ENCODE measurements at regions not wholly inside any gene's neighbourhood (a gene's known extent, or its start where the extent isn't known, plus 50 kb on each side); places are given as distances from the start of the nearest gene placed in this dataset.

DNA sequence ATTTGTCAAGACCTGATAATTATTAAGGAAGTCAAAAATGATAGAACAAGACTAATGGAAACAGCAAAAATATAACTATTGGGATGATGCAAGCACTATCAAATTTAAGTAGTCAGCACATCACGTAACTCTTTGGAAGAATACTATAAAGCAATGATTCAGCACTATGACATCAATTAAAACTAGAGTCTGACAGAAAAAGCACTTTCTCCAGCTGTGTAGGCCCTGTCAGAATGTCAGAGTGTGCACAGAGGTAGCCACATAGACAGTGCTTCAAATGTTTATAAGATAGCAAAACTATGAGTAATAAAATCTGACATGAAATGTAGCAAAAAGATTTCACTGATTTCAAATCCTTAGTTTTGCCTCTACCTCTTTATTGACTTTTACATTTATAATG lies 1226.6 kb upstream of the ADGRL3 start:
- CTCF ChIA-PET = no interaction called here
- H3K79me2 ChIP-seq (ENCODE audit: control insufficient read depth, insufficient read depth, low read length) = no peaks in the 10 kb centered on the region
- H4K20me1 ChIP-seq (replicated peaks; ENCODE audit: control insufficient read depth, extremely low read depth, insufficient read depth, low read length) = no peaks in the 10 kb centered on the region
- FAIRE-seq = no peak
- no peaks in the 10 kb centered on the region for H3K36me3 ChIP-seq (ENCODE audit: control insufficient read depth in 2 of 2, extremely low read depth in 1 of 2, insufficient read depth in 2 of 2, low read length in 2 of 2)
- H3K4me3 ChIP-seq (replicated peaks in 1 of 3; ENCODE audit: insufficient read depth in 1 of 3, low read depth in 1 of 3, low read length in 3 of 3) = no peak overlapping the region
- no peaks in the 10 kb centered on the region for H3K9me1 ChIP-seq (replicated peaks; ENCODE audit: control insufficient read depth, extremely low read depth, insufficient read depth, low read length)
- no peak for DNase-seq (ENCODE audit: low read depth, low spot score)
- H3K27ac ChIP-seq (ENCODE audit: insufficient read depth, low read depth, low read length) = no peak overlapping the region
- no peak overlapping the region for H2AFZ ChIP-seq (ENCODE audit: low read depth, low read length)
- intact Hi-C loops (cut with micrococcal nuclease) = no loop called here
- H3K4me1 ChIP-seq (ENCODE audit: control insufficient read depth, extremely low read depth, insufficient read depth, low read length) = no peaks in the 10 kb centered on the region
- dilution Hi-C loops (cut with MboI; ENCODE audit: extremely low pct_ligation_motif_present, low sequenced_read_pairs) = no loop called here
- no TSS peak for BruUV-seq (replicated peaks)
- no peak for TF ChIP-seq GATA2 (IDR thresholded peaks at IDR 0.05; ENCODE audit: insufficient read depth, insufficient read length, low read depth, low read length)
- TF ChIP-seq, protein P1, sequence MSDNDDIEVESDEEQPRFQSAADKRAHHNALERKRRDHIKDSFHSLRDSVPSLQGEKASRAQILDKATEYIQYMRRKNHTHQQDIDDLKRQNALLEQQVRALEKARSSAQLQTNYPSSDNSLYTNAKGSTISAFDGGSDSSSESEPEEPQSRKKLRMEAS (IDR thresholded peaks at IDR 0.05; ENCODE audit: insufficient read depth, insufficient read length) = no peak
- TF ChIP-seq FOS (IDR thresholded peaks at IDR 0.05; ENCODE audit: borderline replicate concordance, insufficient read depth, low read length) = no peak
- TF ChIP-seq MYC (IDR thresholded peaks at IDR 0.05; ENCODE audit: low read depth, low read length) = no peak
- TF ChIP-seq EZH2 (IDR thresholded peaks at IDR 0.05; ENCODE audit: borderline replicate concordance, low read depth, low read length, severe bottlenecking) = no peak
- no peak for TF ChIP-seq POLR2A (IDR thresholded peaks at IDR 0.05; ENCODE audit: low read depth, low read length)
- no peak for TF ChIP-seq JUN (IDR thresholded peaks at IDR 0.05; ENCODE audit: borderline replicate concordance, insufficient read depth, insufficient read length, low read depth)
- TF ChIP-seq, protein P2, sequence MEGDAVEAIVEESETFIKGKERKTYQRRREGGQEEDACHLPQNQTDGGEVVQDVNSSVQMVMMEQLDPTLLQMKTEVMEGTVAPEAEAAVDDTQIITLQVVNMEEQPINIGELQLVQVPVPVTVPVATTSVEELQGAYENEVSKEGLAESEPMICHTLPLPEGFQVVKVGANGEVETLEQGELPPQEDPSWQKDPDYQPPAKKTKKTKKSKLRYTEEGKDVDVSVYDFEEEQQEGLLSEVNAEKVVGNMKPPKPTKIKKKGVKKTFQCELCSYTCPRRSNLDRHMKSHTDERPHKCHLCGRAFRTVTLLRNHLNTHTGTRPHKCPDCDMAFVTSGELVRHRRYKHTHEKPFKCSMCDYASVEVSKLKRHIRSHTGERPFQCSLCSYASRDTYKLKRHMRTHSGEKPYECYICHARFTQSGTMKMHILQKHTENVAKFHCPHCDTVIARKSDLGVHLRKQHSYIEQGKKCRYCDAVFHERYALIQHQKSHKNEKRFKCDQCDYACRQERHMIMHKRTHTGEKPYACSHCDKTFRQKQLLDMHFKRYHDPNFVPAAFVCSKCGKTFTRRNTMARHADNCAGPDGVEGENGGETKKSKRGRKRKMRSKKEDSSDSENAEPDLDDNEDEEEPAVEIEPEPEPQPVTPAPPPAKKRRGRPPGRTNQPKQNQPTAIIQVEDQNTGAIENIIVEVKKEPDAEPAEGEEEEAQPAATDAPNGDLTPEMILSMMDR (IDR thresholded peaks at IDR 0.05; ENCODE audit: extremely low read depth in 1 of 2, insufficient read depth in 1 of 2, low read depth in 1 of 2, low read length in 2 of 2) = no peak
- TF ChIP-seq POLR2AphosphoS5 (IDR thresholded peaks at IDR 0.05; ENCODE audit: insufficient read depth, low read depth, low read length) = no peak
- no peak overlapping the region for H3K9ac ChIP-seq (replicated peaks; ENCODE audit: extremely low read depth, insufficient read depth, low read length)
- POLR2A ChIA-PET = no interaction called here
- no peak overlapping the region for H3K4me2 ChIP-seq (ENCODE audit: insufficient read depth, low read length)
- H3K27me3 ChIP-seq (ENCODE audit: control insufficient read depth in 2 of 2, insufficient read depth in 2 of 2, low read length in 2 of 2) = no peaks in the 10 kb centered on the region
- H3K9me3 ChIP-seq (replicated peaks; ENCODE audit: control insufficient read depth, insufficient read depth, low read length) = no peaks in the 10 kb centered on the region
